ENCODE measurements at regions not wholly inside any gene's neighbourhood (a gene's known extent, or its start where the extent isn't known, plus 50 kb on each side); places are given as distances from the start of the nearest gene placed in this dataset.

DNA sequence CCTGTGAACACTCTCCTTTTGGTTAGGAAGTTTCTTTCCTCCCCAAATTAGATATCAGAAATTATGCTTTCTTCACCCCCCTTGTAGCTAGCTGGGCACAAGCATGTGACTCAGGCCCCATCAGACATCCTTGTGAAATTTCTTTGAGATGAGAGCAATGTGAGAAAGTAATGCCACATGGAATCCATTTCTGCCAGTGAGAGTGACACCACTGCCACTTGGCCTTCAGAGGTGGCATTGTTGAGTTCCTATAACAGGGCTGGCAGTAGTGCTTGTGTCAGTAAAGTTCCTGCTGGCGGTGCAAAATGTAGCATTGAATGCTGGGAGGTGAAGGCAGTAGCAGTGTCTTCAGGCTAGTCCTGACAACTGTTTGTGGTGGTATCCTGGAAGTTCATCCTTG, 80.7 kb upstream of the ZNF280D start:
- H3K4me3 ChIP-seq (ENCODE audit: low read depth, low read length): no peak overlapping the region
- DNase-seq (ENCODE audit: low read depth): no peak
- TF ChIP-seq, protein P1, sequence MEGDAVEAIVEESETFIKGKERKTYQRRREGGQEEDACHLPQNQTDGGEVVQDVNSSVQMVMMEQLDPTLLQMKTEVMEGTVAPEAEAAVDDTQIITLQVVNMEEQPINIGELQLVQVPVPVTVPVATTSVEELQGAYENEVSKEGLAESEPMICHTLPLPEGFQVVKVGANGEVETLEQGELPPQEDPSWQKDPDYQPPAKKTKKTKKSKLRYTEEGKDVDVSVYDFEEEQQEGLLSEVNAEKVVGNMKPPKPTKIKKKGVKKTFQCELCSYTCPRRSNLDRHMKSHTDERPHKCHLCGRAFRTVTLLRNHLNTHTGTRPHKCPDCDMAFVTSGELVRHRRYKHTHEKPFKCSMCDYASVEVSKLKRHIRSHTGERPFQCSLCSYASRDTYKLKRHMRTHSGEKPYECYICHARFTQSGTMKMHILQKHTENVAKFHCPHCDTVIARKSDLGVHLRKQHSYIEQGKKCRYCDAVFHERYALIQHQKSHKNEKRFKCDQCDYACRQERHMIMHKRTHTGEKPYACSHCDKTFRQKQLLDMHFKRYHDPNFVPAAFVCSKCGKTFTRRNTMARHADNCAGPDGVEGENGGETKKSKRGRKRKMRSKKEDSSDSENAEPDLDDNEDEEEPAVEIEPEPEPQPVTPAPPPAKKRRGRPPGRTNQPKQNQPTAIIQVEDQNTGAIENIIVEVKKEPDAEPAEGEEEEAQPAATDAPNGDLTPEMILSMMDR (IDR thresholded peaks at IDR 0.05; ENCODE audit: low read depth, low read length, missing control alignments): no peak

DNA sequence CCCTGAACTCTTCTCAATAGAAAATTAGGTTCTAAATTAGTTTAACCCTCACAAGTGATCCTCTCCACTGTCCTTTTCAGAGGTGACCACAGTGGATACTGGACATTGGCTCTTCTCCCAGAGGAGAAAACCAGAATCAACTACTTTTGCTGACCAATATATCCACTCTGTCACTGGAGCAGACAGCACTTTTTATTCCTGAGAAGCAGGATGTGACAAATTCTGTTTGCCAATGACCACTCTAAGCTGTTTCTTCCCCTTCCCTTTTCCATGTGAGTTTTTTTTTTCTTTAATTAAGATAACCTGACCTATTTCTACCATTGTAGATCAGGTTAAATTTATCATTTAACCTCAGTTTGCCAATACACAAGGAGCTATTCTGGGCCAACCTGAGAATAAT, 79.7 kb upstream of the ZNF280D start:
- DNase-seq (ENCODE audit: low read depth): no peak
- TF ChIP-seq, protein P1 (IDR thresholded peaks at IDR 0.05; ENCODE audit: low read depth, low read length, missing control alignments): no peak
- H3K4me3 ChIP-seq (ENCODE audit: low read depth, low read length): no peak overlapping the region

GRCh38 chr15:56812221-56812620, 78.9 kb upstream of the ZNF280D start:
- TF ChIP-seq, protein P1 (IDR thresholded peaks at IDR 0.05; ENCODE audit: low read depth, low read length, missing control alignments): no peak
- DNase-seq (ENCODE audit: low read depth): no peak
- H3K4me3 ChIP-seq (ENCODE audit: low read depth, low read length): no peak overlapping the region

GRCh38 chr15:56811586-56811985, 78.3 kb upstream of the ZNF280D start:
- H3K4me3 ChIP-seq (ENCODE audit: low read depth, low read length): no peak overlapping the region
- TF ChIP-seq, protein P1 (IDR thresholded peaks at IDR 0.05; ENCODE audit: low read depth, low read length, missing control alignments): no peak
- no peak for DNase-seq (ENCODE audit: low read depth)

DNA sequence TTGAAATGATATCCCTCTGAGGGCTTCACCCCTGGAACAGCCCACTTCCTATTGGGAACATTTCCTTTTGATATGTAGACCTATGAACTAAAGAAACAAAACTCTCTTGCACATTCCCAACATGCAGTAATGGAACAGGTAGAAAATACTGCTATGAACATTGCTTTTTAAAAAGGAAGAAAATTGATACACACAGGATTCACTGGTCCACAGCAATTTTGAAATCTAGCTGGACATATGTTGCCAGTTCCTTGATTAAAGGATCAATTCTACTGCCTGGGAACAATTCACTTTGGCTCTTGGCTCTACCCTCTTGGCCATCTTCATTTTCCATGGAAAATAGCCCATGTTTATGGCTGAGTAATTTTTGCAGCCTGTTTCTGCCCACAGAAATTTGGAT, 74.9 kb upstream of the ZNF280D start:
- no peak for DNase-seq (ENCODE audit: low read depth)
- TF ChIP-seq, protein P1 (IDR thresholded peaks at IDR 0.05; ENCODE audit: low read depth, low read length, missing control alignments): no peak
- no peak overlapping the region for H3K4me3 ChIP-seq (ENCODE audit: low read depth, low read length)

GRCh38 chr15:56806148-56806536, 72.8 kb upstream of the ZNF280D start:
- DNase-seq (ENCODE audit: low read depth): no peak
- TF ChIP-seq, protein P1 (IDR thresholded peaks at IDR 0.05; ENCODE audit: low read depth, low read length, missing control alignments): no peak
- no peak overlapping the region; the same call in 1 of the 2 replicates for H3K4me3 ChIP-seq (ENCODE audit: low read depth, low read length)

GRCh38 chr15:56805466-56806147, 72.3 kb upstream of the ZNF280D start:
- H3K4me3 ChIP-seq (ENCODE audit: low read depth, low read length): peak overlapping the region; percentile 26; the same call in 1 of the 2 replicates
- TF ChIP-seq, protein P1 (IDR thresholded peaks at IDR 0.05; ENCODE audit: low read depth, low read length, missing control alignments): no peak
- DNase-seq (ENCODE audit: low read depth): no peak
